GM23338 (cell line): ENCODE measurements at regions not wholly inside any gene's neighbourhood (a gene's known extent, or its start where the extent isn't known, plus 50 kb on each side); places are given as distances from the start of the nearest gene placed in this dataset.

Source experiments
- ATAC-seq: fragments of 200-7000 bp; cut with Tn5 transposase; 3 replicates; pipeline ENCODE4 v1.9.1; 2020
- DNase-seq: peaks from one replicate; pipeline ENCODE4 v3.0.0-alpha.2; 2015; ENCODE audit warnings: low spot score
- H2AFZ ChIP-seq: fragments of 200-600 bp; sonication (generic); 2 replicates; pipeline ENCODE4 v1.8.0; 2016; ENCODE audit warnings: antibody characterized with exemption, mild to moderate bottlenecking, moderate library complexity
- H3F3A ChIP-seq: fragments of 200-600 bp; sonication (generic); replicated peaks from 2 replicates; pipeline ENCODE4 v1.8.0; 2017; ENCODE audit warnings: antibody characterized with exemption, mixed run types, low read depth
- H3K27ac ChIP-seq: fragments of 200-600 bp; sonication (generic); 2 replicates; pipeline ENCODE4 v1.6.1; 2016; ENCODE audit warnings: low read depth
- H3K27me3 ChIP-seq: fragments of 200-600 bp; sonication (generic); 2 replicates; pipeline ENCODE4 v1.8.0; 2016; ENCODE audit warnings: mild to moderate bottlenecking, mixed run types, moderate library complexity; ENCODE audit not compliant: insufficient read depth
- H3K36me3 ChIP-seq: fragments of 200-600 bp; sonication (generic); 2 replicates; pipeline ENCODE4 v1.8.0; 2016; ENCODE audit warnings: mild to moderate bottlenecking; ENCODE audit not compliant: insufficient read depth
- H3K4me1 ChIP-seq: fragments of 200-600 bp; sonication (generic); 2 replicates; pipeline ENCODE4 v1.8.0; 2016; ENCODE audit warnings: mild to moderate bottlenecking, moderate library complexity; ENCODE audit not compliant: insufficient read depth
- H3K4me2 ChIP-seq: fragments of 200-600 bp; sonication (generic); 2 replicates; pipeline ENCODE4 v1.7.1; 2017; ENCODE audit warnings: mixed run types
- H3K4me3 ChIP-seq: fragments of 200-600 bp; sonication (generic); 2 replicates; pipeline ENCODE4 v1.6.1; 2016; ENCODE audit warnings: mixed run types
- H3K79me2 ChIP-seq: fragments of 200-600 bp; sonication (generic); replicated peaks from 2 replicates; pipeline ENCODE4 v1.8.0; 2017; ENCODE audit warnings: mild to moderate bottlenecking; ENCODE audit not compliant: insufficient read depth
- H3K9me2 ChIP-seq: fragments of 200-600 bp; sonication (generic); 2 replicates; pipeline ENCODE4 v1.8.0; 2017; ENCODE audit not compliant: insufficient read depth
- H4K20me1 ChIP-seq: fragments of 200-600 bp; sonication (generic); replicated peaks from 2 replicates; pipeline ENCODE4 v1.8.0; 2017; ENCODE audit warnings: mild to moderate bottlenecking; ENCODE audit not compliant: insufficient read depth
- H3K27ac Mint-ChIP-seq: 2 replicates; pipeline ENCODE4 v1.8.0; 2020; ENCODE audit warnings: inconsistent platforms, mild to moderate bottlenecking, moderate library complexity, mixed read lengths
- H3K27me3 Mint-ChIP-seq: 3 replicates; pipeline ENCODE4 v1.8.0; 2022; ENCODE audit warnings: low read depth, mild to moderate bottlenecking, moderate library complexity, mixed read lengths, inconsistent platforms; ENCODE audit not compliant: insufficient read depth, poor library complexity
- H3K36me3 Mint-ChIP-seq: 3 replicates; pipeline ENCODE4 v1.8.0; 2021; ENCODE audit warnings: low read depth, mild to moderate bottlenecking, inconsistent platforms, moderate library complexity, mixed read lengths
- H3K4me1 Mint-ChIP-seq: 3 replicates; pipeline ENCODE4 v1.8.0; 2020; ENCODE audit warnings: mild to moderate bottlenecking, inconsistent platforms, mixed read lengths
- H3K4me3 Mint-ChIP-seq: 3 replicates; pipeline ENCODE4 v1.8.0; 2021; ENCODE audit warnings: moderate library complexity, mild to moderate bottlenecking, inconsistent platforms, mixed read lengths
- H3K9me3 Mint-ChIP-seq: 3 replicates; pipeline ENCODE4 v1.8.0; 2020; ENCODE audit warnings: moderate library complexity, mild to moderate bottlenecking, inconsistent platforms, mixed read lengths
- CREB1 ChIP-seq: fragments of 250-450 bp; sonication (Bioruptor Pico); IDR thresholded peaks from 2 replicates; pipeline ENCODE4 v1.5.0; 2020; ENCODE audit warnings: low read depth, mild to moderate bottlenecking, moderate library complexity
- CTCF ChIP-seq, 2 experiments: fragments of 200-600 bp in 1 of 2; sonication (generic) in 1 of 2; conservative IDR thresholded peaks; 2 replicates each; pipeline versions ENCODE4 v1.5.1 to v1.6.1; 2016 to 2017; ENCODE audit warnings: antibody characterized with exemption in 2 of 2, low read depth in 2 of 2, mild to moderate bottlenecking in 2 of 2, moderate library complexity in 1 of 2
- ETS1 ChIP-seq: IDR thresholded peaks from 2 replicates; pipeline ENCODE4 v1.6.1; 2016; ENCODE audit warnings: antibody characterized with exemption
- EZH2 ChIP-seq: fragments of 200-600 bp; sonication (generic); IDR thresholded peaks from one replicate; pipeline ENCODE4 v1.8.0; 2017; ENCODE audit warnings: antibody characterized with exemption, mild to moderate bottlenecking, low read depth; ENCODE audit not compliant: unreplicated experiment
- EZH2phosphoT487 ChIP-seq: fragments of 200-600 bp; sonication (generic); IDR thresholded peaks from one replicate; pipeline ENCODE4 v1.8.1; 2018; ENCODE audit warnings: antibody characterized with exemption; ENCODE audit not compliant: unreplicated experiment
- JUNB ChIP-seq: IDR thresholded peaks from one replicate; pipeline ENCODE4 v1.6.1; 2016; ENCODE audit warnings: antibody characterized with exemption; ENCODE audit not compliant: unreplicated experiment
- NANOG ChIP-seq: IDR thresholded peaks from 2 replicates; pipeline ENCODE4 v1.6.1; 2016; ENCODE audit warnings: antibody characterized with exemption, borderline replicate concordance
- POLR2AphosphoS5 ChIP-seq: IDR thresholded peaks from 2 replicates; pipeline ENCODE4 v1.6.1; 2016; ENCODE audit warnings: antibody characterized with exemption, low read depth
- REST ChIP-seq: IDR thresholded peaks from one replicate; pipeline ENCODE4 v1.6.1; 2018; ENCODE audit warnings: antibody characterized with exemption; ENCODE audit not compliant: unreplicated experiment
- STAT1 ChIP-seq: IDR thresholded peaks from one replicate; pipeline ENCODE4 v1.6.1; 2016; ENCODE audit warnings: antibody characterized with exemption; ENCODE audit not compliant: unreplicated experiment
- ZNF114 ChIP-seq: fragments of 250-450 bp; sonication (Bioruptor Pico); IDR thresholded peaks from 2 replicates; pipeline ENCODE4 v1.5.0; 2020; ENCODE audit warnings: mild to moderate bottlenecking, moderate library complexity
- ZNF331 ChIP-seq: fragments of 250-450 bp; sonication (Bioruptor Pico); IDR thresholded peaks from 2 replicates; pipeline ENCODE4 v1.5.0; 2020; ENCODE audit warnings: low read depth, mild to moderate bottlenecking, moderate library complexity
- TF ChIP-seq, protein P1 (sequence below): fragments of 250-450 bp; sonication (Bioruptor Pico); IDR thresholded peaks from 2 replicates; pipeline ENCODE4 v1.5.0; 2020; ENCODE audit warnings: mild to moderate bottlenecking, moderate library complexity

- H3K36me3 Mint-ChIP-seq, result no peaks in the 10 kb centered on the region
- H3F3A ChIP-seq, result no peaks in the 10 kb centered on the region
- no peak overlapping the region for H3K27ac ChIP-seq
- H3K9me2 ChIP-seq, result no peaks in the 10 kb centered on the region
- H3K27me3 ChIP-seq, result no peaks in the 10 kb centered on the region
- H3K4me3 Mint-ChIP-seq, result no peak overlapping the region
- no peak overlapping the region for H3K4me3 ChIP-seq
- H3K9me3 Mint-ChIP-seq, result no peaks in the 10 kb centered on the region
- TF ChIP-seq STAT1 (no peak), NANOG (no peak), EZH2phosphoT487 (no peak), CREB1 (no peak), ZNF331 (CRISPR knock-in tag) (no peak), CTCF (conservative IDR thresholded peaks at IDR 0.05; ENCODE audit: low read depth in 2 of 2) (no peak), REST (no peak), EZH2 (no peak), JUNB (no peak), POLR2AphosphoS5 (no peak), ETS1 (no peak), ZNF114 (no peak)
- TF ChIP-seq, protein P1, sequence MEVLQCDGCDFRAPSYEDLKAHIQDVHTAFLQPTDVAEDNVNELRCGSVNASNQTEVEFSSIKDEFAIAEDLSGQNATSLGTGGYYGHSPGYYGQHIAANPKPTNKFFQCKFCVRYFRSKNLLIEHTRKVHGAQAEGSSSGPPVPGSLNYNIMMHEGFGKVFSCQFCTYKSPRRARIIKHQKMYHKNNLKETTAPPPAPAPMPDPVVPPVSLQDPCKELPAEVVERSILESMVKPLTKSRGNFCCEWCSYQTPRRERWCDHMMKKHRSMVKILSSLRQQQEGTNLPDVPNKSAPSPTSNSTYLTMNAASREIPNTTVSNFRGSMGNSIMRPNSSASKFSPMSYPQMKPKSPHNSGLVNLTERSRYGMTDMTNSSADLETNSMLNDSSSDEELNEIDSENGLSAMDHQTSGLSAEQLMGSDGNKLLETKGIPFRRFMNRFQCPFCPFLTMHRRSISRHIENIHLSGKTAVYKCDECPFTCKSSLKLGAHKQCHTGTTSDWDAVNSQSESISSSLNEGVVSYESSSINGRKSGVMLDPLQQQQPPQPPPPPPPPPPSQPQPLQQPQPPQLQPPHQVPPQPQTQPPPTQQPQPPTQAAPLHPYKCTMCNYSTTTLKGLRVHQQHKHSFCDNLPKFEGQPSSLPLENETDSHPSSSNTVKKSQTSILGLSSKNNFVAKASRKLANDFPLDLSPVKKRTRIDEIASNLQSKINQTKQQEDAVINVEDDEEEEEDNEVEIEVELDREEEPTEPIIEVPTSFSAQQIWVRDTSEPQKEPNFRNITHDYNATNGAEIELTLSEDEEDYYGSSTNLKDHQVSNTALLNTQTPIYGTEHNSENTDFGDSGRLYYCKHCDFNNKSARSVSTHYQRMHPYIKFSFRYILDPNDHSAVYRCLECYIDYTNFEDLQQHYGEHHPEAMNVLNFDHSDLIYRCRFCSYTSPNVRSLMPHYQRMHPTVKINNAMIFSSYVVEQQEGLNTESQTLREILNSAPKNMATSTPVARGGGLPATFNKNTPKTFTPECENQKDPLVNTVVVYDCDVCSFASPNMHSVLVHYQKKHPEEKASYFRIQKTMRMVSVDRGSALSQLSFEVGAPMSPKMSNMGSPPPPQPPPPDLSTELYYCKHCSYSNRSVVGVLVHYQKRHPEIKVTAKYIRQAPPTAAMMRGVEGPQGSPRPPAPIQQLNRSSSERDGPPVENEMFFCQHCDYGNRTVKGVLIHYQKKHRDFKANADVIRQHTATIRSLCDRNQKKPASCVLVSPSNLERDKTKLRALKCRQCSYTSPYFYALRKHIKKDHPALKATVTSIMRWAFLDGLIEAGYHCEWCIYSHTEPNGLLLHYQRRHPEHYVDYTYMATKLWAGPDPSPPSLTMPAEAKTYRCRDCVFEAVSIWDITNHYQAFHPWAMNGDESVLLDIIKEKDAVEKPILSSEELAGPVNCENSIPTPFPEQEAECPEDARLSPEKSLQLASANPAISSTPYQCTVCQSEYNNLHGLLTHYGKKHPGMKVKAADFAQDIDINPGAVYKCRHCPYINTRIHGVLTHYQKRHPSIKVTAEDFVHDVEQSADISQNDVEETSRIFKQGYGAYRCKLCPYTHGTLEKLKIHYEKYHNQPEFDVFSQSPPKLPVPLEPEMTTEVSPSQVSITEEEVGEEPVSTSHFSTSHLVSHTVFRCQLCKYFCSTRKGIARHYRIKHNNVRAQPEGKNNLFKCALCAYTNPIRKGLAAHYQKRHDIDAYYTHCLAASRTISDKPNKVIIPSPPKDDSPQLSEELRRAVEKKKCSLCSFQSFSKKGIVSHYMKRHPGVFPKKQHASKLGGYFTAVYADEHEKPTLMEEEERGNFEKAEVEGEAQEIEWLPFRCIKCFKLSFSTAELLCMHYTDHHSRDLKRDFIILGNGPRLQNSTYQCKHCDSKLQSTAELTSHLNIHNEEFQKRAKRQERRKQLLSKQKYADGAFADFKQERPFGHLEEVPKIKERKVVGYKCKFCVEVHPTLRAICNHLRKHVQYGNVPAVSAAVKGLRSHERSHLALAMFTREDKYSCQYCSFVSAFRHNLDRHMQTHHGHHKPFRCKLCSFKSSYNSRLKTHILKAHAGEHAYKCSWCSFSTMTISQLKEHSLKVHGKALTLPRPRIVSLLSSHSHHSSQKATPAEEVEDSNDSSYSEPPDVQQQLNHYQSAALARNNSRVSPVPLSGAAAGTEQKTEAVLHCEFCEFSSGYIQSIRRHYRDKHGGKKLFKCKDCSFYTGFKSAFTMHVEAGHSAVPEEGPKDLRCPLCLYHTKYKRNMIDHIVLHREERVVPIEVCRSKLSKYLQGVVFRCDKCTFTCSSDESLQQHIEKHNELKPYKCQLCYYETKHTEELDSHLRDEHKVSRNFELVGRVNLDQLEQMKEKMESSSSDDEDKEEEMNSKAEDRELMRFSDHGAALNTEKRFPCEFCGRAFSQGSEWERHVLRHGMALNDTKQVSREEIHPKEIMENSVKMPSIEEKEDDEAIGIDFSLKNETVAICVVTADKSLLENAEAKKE (CRISPR knock-in tag), result no peak
- no peaks in the 10 kb centered on the region for H4K20me1 ChIP-seq
- H3K4me2 ChIP-seq, result 0 out of 2 replicates have a peak overlapping the region, but pooled peaks have one; percentile 23
- H3K36me3 ChIP-seq, result no peaks in the 10 kb centered on the region
- ATAC-seq (no peak), DNase-seq (no peak)
- H3K4me1 ChIP-seq, result peaks cover 39% of the 10 kb centered on the region
- peaks cover 2% of the 10 kb centered on the region for H3K27me3 Mint-ChIP-seq
- peaks cover 29% of the 10 kb centered on the region for H3K4me1 Mint-ChIP-seq
- no peaks in the 10 kb centered on the region for H3K79me2 ChIP-seq
- H3K27ac Mint-ChIP-seq, result no peak overlapping the region
- H2AFZ ChIP-seq, result peak overlapping the region; percentile 74; the same call in 1 of the 2 replicates
Measured at GRCh38 chr14:61891810-61892209, 129.6 kb downstream of the SNAPC1 start.
